KMS-11 (cell line): ENCODE measurements at regions not wholly inside any gene's neighbourhood (a gene's known extent, or its start where the extent isn't known, plus 50 kb on each side); places are given as distances from the start of the nearest gene placed in this dataset.

Experiments
- H2AFZ ChIP-seq: fragments of 200-600 bp; sonication (generic); 2 replicates; pipeline ENCODE4 v1.6.1; 2016; ENCODE audit warnings: antibody characterized with exemption, mixed run types, low read depth
- H3K27ac ChIP-seq: fragments of 200-600 bp; sonication (generic); 2 replicates; pipeline ENCODE4 v1.6.1; 2016; ENCODE audit warnings: mild to moderate bottlenecking, mixed run types
- H3K27me3 ChIP-seq: fragments of 200-600 bp; sonication (generic); 2 replicates; pipeline ENCODE4 v1.6.1; 2017; ENCODE audit warnings: mild to moderate bottlenecking, low read depth, mixed run types, moderate library complexity; ENCODE audit not compliant: insufficient read depth
- H3K36me3 ChIP-seq: fragments of 200-600 bp; sonication (generic); 2 replicates; pipeline ENCODE4 v1.6.1; 2017; ENCODE audit warnings: mild to moderate bottlenecking, mixed run types; ENCODE audit not compliant: insufficient read depth
- H3K4me1 ChIP-seq: fragments of 200-600 bp; sonication (generic); 2 replicates; pipeline ENCODE4 v1.6.1; 2016; ENCODE audit warnings: mild to moderate bottlenecking, low read depth, mixed run types; ENCODE audit not compliant: poor library complexity, severe bottlenecking
- H3K4me2 ChIP-seq: fragments of 200-600 bp; sonication (generic); 2 replicates; pipeline ENCODE4 v1.7.0; 2016; ENCODE audit warnings: mild to moderate bottlenecking, mixed run types
- H3K4me3 ChIP-seq: fragments of 200-600 bp; sonication (generic); IDR thresholded peaks from 2 replicates; pipeline ENCODE4 v1.6.1; 2017; ENCODE audit warnings: low read depth, low read length, mixed read lengths; ENCODE audit not compliant: insufficient read depth
- H3K79me2 ChIP-seq: fragments of 200-600 bp; sonication (generic); 2 replicates; pipeline ENCODE4 v1.6.1; 2016; ENCODE audit warnings: low read depth, mixed run types; ENCODE audit not compliant: insufficient read depth
- H3K9ac ChIP-seq: fragments of 200-600 bp; sonication (generic); 2 replicates; pipeline ENCODE4 v1.6.1; 2016; ENCODE audit warnings: mild to moderate bottlenecking, mixed run types
- H4K20me1 ChIP-seq: fragments of 200-600 bp; sonication (generic); 2 replicates; pipeline ENCODE4 v1.6.1; 2016; ENCODE audit warnings: mild to moderate bottlenecking, mixed run types; ENCODE audit not compliant: insufficient read depth
- CTCF ChIP-seq: fragments of 200-600 bp; sonication (generic); conservative IDR thresholded peaks from 2 replicates; pipeline ENCODE4 v1.6.1; 2017; ENCODE audit warnings: low read depth, mild to moderate bottlenecking, antibody characterized with exemption, low read length, moderate library complexity, mixed read lengths

- TF ChIP-seq CTCF, result no peak
- Histone ChIP-seq H3K27me3 (no peaks in the 10 kb centered on the region), H3K9ac (no peak overlapping the region), H3K4me1 (no peaks in the 10 kb centered on the region), H2AFZ (no peak overlapping the region), H3K4me3 (no peak overlapping the region), H3K27ac (no peak overlapping the region), H4K20me1 (no peaks in the 10 kb centered on the region), H3K4me2 (no peak overlapping the region), H3K36me3 (no peaks in the 10 kb centered on the region), H3K79me2 (no peaks in the 10 kb centered on the region)
Measured at GRCh38 chr2:142339261-142339660, 208.4 kb upstream of the LRP1B start.

- Histone ChIP-seq H3K4me1 (no peaks in the 10 kb centered on the region), H3K4me2 (no peak overlapping the region), H3K9ac (no peak overlapping the region), H4K20me1 (no peaks in the 10 kb centered on the region), H3K79me2 (no peaks in the 10 kb centered on the region), H3K27me3 (no peaks in the 10 kb centered on the region), H3K27ac (no peak overlapping the region), H3K36me3 (no peaks in the 10 kb centered on the region), H2AFZ (no peak overlapping the region), H3K4me3 (no peak overlapping the region)
- TF ChIP-seq CTCF, result no peak
Measured at GRCh38 chr2:142332196-142332595, 201.4 kb upstream of the LRP1B start.

GRCh38 chr2:142330458-142330857 is 199.6 kb upstream of the LRP1B start:
- H3K9ac ChIP-seq, result no peak overlapping the region
- H3K4me3 ChIP-seq, result no peak overlapping the region
- no peaks in the 10 kb centered on the region for H3K79me2 ChIP-seq
- no peaks in the 10 kb centered on the region for H3K4me1 ChIP-seq
- H3K27me3 ChIP-seq, result no peaks in the 10 kb centered on the region
- no peak overlapping the region for H3K4me2 ChIP-seq
- H4K20me1 ChIP-seq, result no peaks in the 10 kb centered on the region
- no peaks in the 10 kb centered on the region for H3K36me3 ChIP-seq
- no peak for TF ChIP-seq CTCF
- H3K27ac ChIP-seq, result no peak overlapping the region
- no peak overlapping the region for H2AFZ ChIP-seq

- Histone ChIP-seq H3K27me3 (no peaks in the 10 kb centered on the region), H3K36me3 (no peaks in the 10 kb centered on the region), H2AFZ (no peak overlapping the region), H3K4me2 (no peak overlapping the region), H4K20me1 (no peaks in the 10 kb centered on the region), H3K4me3 (no peak overlapping the region), H3K4me1 (no peaks in the 10 kb centered on the region), H3K9ac (no peak overlapping the region), H3K27ac (no peak overlapping the region), H3K79me2 (no peaks in the 10 kb centered on the region)
- TF ChIP-seq CTCF, result no peak
Measured at GRCh38 chr2:142325870-142326269, 195.1 kb upstream of the LRP1B start.

GRCh38 chr2:142323206-142323605 is 192.4 kb upstream of the LRP1B start:
- Histone ChIP-seq H3K4me3 (no peak overlapping the region), H3K36me3 (no peaks in the 10 kb centered on the region), H3K4me2 (no peak overlapping the region), H2AFZ (no peak overlapping the region), H3K79me2 (no peaks in the 10 kb centered on the region), H3K4me1 (no peaks in the 10 kb centered on the region), H3K9ac (no peak overlapping the region), H3K27ac (no peak overlapping the region), H3K27me3 (no peaks in the 10 kb centered on the region), H4K20me1 (no peaks in the 10 kb centered on the region)
- no peak for TF ChIP-seq CTCF
